Endothelial cell of umbilical vein (primary cell): ENCODE measurements at regions not wholly inside any gene's neighbourhood (a gene's known extent, or its start where the extent isn't known, plus 50 kb on each side); places are given as distances from the start of the nearest gene placed in this dataset.

Experiments used
- BruUV-seq: library from RNA; stranded (reverse); fragments of 400-500 nt; replicated peaks from 2 replicates; lab custom pipeline; 2021; lab: Mats Ljungman, UMichigan
- CTCF ChIA-PET: fragments of 300-600, 350-600 bp; sonication (Branson Sonifier 250); formaldehyde crosslinking; loops from one replicate; lab custom pipeline; 2021; ENCODE audit warnings: antibody characterized with exemption, inconsistent platforms; lab: Charles Lee
- POLR2A ChIA-PET: fragments of 300-600, 350-600 bp; sonication (Branson Sonifier 250); formaldehyde crosslinking; loops from one replicate; lab custom pipeline; 2021; ENCODE audit warnings: antibody characterized with exemption, inconsistent platforms; lab: Charles Lee
- DNase-seq: peaks from one replicate; pipeline ENCODE4 v3.0.0-alpha.2; 2011; ENCODE audit warnings: low read depth, low spot score
- FAIRE-seq: peaks from 2 replicates; lab custom pipeline; 2011; peaks lifted over from hg19 to GRCh38; lab: Jason Lieb, UNC
- H2AFZ ChIP-seq: 2 replicates; pipeline ENCODE4 v1.6.0; 2012; ENCODE audit warnings: low read depth, low read length, control low read depth, inconsistent platforms
- H3K27ac ChIP-seq: 2 replicates; pipeline ENCODE4 v1.5.1; 2011; ENCODE audit warnings: low read depth, mild to moderate bottlenecking, control low read depth, low read length, moderate library complexity; ENCODE audit not compliant: insufficient read depth
- H3K27me3 ChIP-seq, 2 experiments: 2 replicates each; pipeline versions ENCODE4 v1.6.0 to v1.6.1; 2011; ENCODE audit warnings: low read length in 2 of 2, mixed read lengths in 1 of 2; ENCODE audit not compliant: control insufficient read depth in 2 of 2, insufficient read depth in 2 of 2
- H3K36me3 ChIP-seq, 2 experiments: 2 replicates in 1 of 2; 3 replicates in 1 of 2; pipeline ENCODE4 v1.5.1; 2011; ENCODE audit warnings: low read length in 2 of 2, mild to moderate bottlenecking in 1 of 2, moderate library complexity in 1 of 2; ENCODE audit not compliant: control insufficient read depth in 2 of 2, insufficient read depth in 2 of 2; ENCODE audit errors: extremely low read depth in 1 of 2
- H3K4me1 ChIP-seq: 3 replicates; pipeline ENCODE4 v1.5.1; 2011; ENCODE audit warnings: mild to moderate bottlenecking, low read length; ENCODE audit not compliant: control insufficient read depth, insufficient read depth; ENCODE audit errors: extremely low read depth
- H3K4me2 ChIP-seq: 2 replicates; pipeline ENCODE4 v1.6.1; 2011; ENCODE audit warnings: low read length, control low read depth, mixed read lengths; ENCODE audit not compliant: insufficient read depth
- H3K4me3 ChIP-seq, 3 experiments: fragments of 200-600 bp in 1 of 3; sonication (generic), shearing (Covaris generic) in 1 of 3; replicated peaks in 1 of 3; 2 replicates each; pipeline ENCODE4 v1.5.1; 2011 to 2016; ENCODE audit warnings: control low read depth in 3 of 3, low read length in 3 of 3, mild to moderate bottlenecking in 2 of 3, inconsistent platforms in 1 of 3, low read depth in 1 of 3, moderate library complexity in 1 of 3; ENCODE audit not compliant: insufficient read depth in 1 of 3
- H3K79me2 ChIP-seq: 2 replicates; pipeline ENCODE4 v1.6.0; 2012; ENCODE audit warnings: low read length, inconsistent platforms; ENCODE audit not compliant: control insufficient read depth, insufficient read depth
- H3K9ac ChIP-seq: replicated peaks from 2 replicates; pipeline ENCODE3; 2011; ENCODE audit warnings: low read length, control low read depth; ENCODE audit not compliant: insufficient read depth; ENCODE audit errors: extremely low read depth
- H3K9me1 ChIP-seq: replicated peaks from 3 replicates; pipeline ENCODE4 v1.6.0; 2011; ENCODE audit warnings: mild to moderate bottlenecking, low read length; ENCODE audit not compliant: control insufficient read depth, insufficient read depth; ENCODE audit errors: extremely low read depth
- H3K9me3 ChIP-seq: replicated peaks from 2 replicates; pipeline ENCODE4 v1.5.1; 2012; ENCODE audit warnings: low read length, inconsistent platforms; ENCODE audit not compliant: control insufficient read depth, insufficient read depth
- H4K20me1 ChIP-seq: replicated peaks from 2 replicates; pipeline ENCODE3; 2011; ENCODE audit warnings: mild to moderate bottlenecking, low read length; ENCODE audit not compliant: control insufficient read depth, insufficient read depth; ENCODE audit errors: extremely low read depth
- EZH2 ChIP-seq: IDR thresholded peaks from 2 replicates; pipeline ENCODE4 v1.6.1; 2012; ENCODE audit warnings: borderline replicate concordance, low read depth, mild to moderate bottlenecking, moderate library complexity, low read length, inconsistent platforms; ENCODE audit not compliant: severe bottlenecking
- FOS ChIP-seq: IDR thresholded peaks from 2 replicates; pipeline ENCODE4 v1.6.1; 2011; ENCODE audit warnings: mild to moderate bottlenecking, low read length, moderate library complexity, borderline replicate concordance; ENCODE audit not compliant: insufficient read depth
- GATA2 ChIP-seq: IDR thresholded peaks from 2 replicates; pipeline ENCODE4 v1.7.0; 2011; ENCODE audit warnings: low read depth, mild to moderate bottlenecking, moderate library complexity, mixed read lengths, low read length; ENCODE audit not compliant: insufficient read length, insufficient read depth
- JUN ChIP-seq: IDR thresholded peaks from 2 replicates; pipeline ENCODE4 v1.6.1; 2011; ENCODE audit warnings: borderline replicate concordance, low read depth; ENCODE audit not compliant: insufficient read length, insufficient read depth
- MYC ChIP-seq: IDR thresholded peaks from one replicate; pipeline ENCODE4 v1.6.1; 2011; ENCODE audit warnings: mild to moderate bottlenecking, low read depth, low read length
- POLR2A ChIP-seq: IDR thresholded peaks from 2 replicates; pipeline ENCODE4 v1.6.1; 2012; ENCODE audit warnings: low read depth, mild to moderate bottlenecking, control low read depth, low read length
- POLR2AphosphoS5 ChIP-seq: IDR thresholded peaks from 2 replicates; pipeline ENCODE4 v1.6.1; 2012; ENCODE audit warnings: low read depth, mild to moderate bottlenecking, control low read depth, low read length, moderate library complexity; ENCODE audit not compliant: insufficient read depth
- dilution Hi-C: fragments of 300-500 bp; cut with MboI; formaldehyde crosslinking; loops from one replicate; pipeline ENCODE4 v1.15.0; 2019; ENCODE audit warnings: low sequenced_read_pairs; ENCODE audit not compliant: extremely low pct_ligation_motif_present
- intact Hi-C: fragments of 100-400 bp; cut with micrococcal nuclease; formaldehyde crosslinking; loops from one replicate; pipeline ENCODE4 v1.10.0; 2022
- TF ChIP-seq, protein P1 (sequence below), 2 donors: IDR thresholded peaks; 1 replicate in 1 of 2; 2 replicates in 1 of 2; pipeline ENCODE4 v1.5.1; 2011; ENCODE audit warnings: low read length in 2 of 2, mild to moderate bottlenecking in 2 of 2, moderate library complexity in 2 of 2, control low read depth in 1 of 2, inconsistent platforms in 1 of 2, low read depth in 1 of 2; ENCODE audit not compliant: insufficient read depth in 1 of 2; ENCODE audit errors: extremely low read depth in 1 of 2
- TF ChIP-seq, protein P2 (sequence below): IDR thresholded peaks from 2 replicates; pipeline ENCODE4 v1.6.1; 2011; ENCODE audit not compliant: insufficient read depth, insufficient read length

DNA sequence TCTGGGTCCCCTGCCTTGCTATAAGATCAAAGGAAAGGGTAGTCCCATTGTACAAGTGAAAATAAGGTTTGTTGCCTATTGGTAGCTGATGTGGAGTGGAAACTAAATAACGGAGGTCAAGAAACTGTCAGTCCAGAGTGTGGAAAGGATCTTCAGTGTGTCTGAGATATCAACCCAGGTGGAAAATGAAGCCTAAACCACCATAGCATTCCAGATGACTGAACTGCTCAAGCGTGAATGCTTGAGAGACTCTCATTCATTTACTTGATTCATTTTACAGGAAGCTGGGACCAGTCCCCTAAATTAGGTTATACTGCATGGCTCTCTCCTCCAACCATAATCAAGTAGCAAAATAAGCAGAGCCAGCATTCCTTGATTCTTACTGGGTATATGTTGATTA is 116.0 kb upstream of the SLC28A3 start:
- no peak overlapping the region for H2AFZ ChIP-seq
- intact Hi-C loops (no loop called here), dilution Hi-C loops (no loop called here)
- no peak overlapping the region for H3K4me2 ChIP-seq
- no peaks in the 10 kb centered on the region for H3K9me3 ChIP-seq
- H3K27ac ChIP-seq, result no peak overlapping the region
- no peaks in the 10 kb centered on the region for H3K4me1 ChIP-seq
- no peak overlapping the region for H3K4me3 ChIP-seq
- H3K79me2 ChIP-seq, result no peaks in the 10 kb centered on the region
- H4K20me1 ChIP-seq, result no peaks in the 10 kb centered on the region
- H3K36me3 ChIP-seq, result no peaks in the 10 kb centered on the region
- no TSS peak for BruUV-seq
- H3K9ac ChIP-seq, result no peak overlapping the region
- DNase-seq, result no peak
- ChIA-PET POLR2A (interaction anchor here (0.6 kb wide), 1 partner anchor 43 kb away, joined by 3 read pairs; no protein-coding TSS in a partner anchor), CTCF (no interaction called here)
- H3K27me3 ChIP-seq, result no peaks in the 10 kb centered on the region
- H3K9me1 ChIP-seq, result no peaks in the 10 kb centered on the region
- no peak for FAIRE-seq
- no peak for TF ChIP-seq MYC
- no peak for TF ChIP-seq POLR2AphosphoS5
- TF ChIP-seq, protein P1, sequence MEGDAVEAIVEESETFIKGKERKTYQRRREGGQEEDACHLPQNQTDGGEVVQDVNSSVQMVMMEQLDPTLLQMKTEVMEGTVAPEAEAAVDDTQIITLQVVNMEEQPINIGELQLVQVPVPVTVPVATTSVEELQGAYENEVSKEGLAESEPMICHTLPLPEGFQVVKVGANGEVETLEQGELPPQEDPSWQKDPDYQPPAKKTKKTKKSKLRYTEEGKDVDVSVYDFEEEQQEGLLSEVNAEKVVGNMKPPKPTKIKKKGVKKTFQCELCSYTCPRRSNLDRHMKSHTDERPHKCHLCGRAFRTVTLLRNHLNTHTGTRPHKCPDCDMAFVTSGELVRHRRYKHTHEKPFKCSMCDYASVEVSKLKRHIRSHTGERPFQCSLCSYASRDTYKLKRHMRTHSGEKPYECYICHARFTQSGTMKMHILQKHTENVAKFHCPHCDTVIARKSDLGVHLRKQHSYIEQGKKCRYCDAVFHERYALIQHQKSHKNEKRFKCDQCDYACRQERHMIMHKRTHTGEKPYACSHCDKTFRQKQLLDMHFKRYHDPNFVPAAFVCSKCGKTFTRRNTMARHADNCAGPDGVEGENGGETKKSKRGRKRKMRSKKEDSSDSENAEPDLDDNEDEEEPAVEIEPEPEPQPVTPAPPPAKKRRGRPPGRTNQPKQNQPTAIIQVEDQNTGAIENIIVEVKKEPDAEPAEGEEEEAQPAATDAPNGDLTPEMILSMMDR (IDR thresholded peaks at IDR 0.05; ENCODE audit: extremely low read depth in 1 of 2, insufficient read depth in 1 of 2, low read depth in 1 of 2, low read length in 2 of 2), result no peak
- no peak for TF ChIP-seq EZH2
- TF ChIP-seq, protein P2, sequence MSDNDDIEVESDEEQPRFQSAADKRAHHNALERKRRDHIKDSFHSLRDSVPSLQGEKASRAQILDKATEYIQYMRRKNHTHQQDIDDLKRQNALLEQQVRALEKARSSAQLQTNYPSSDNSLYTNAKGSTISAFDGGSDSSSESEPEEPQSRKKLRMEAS, result no peak
- no peak for TF ChIP-seq FOS
- no peak for TF ChIP-seq POLR2A
- TF ChIP-seq GATA2, result no peak
- no peak for TF ChIP-seq JUN
